Activated T-helper 1 cell treated with anti-CD3 and anti-CD28 coated beads, Interleukin-12 subunit alpha, Interleukin-12 subunit beta, Interleukin-2, Interleukin-4 antibody, amounts not matched to agents 30 ng/mL and 10 ng/mL and 1 ng/mL, durations not matched to agents 14 hours and 24 hours and 36 hours (primary cell): ENCODE measurements at regions not wholly inside any gene's neighbourhood (a gene's known extent, or its start where the extent isn't known, plus 50 kb on each side); places are given as distances from the start of the nearest gene placed in this dataset.

ENCODE experiments used
- DNase-seq: peaks from one replicate; pipeline ENCODE4 v3.0.0; 2021; ENCODE audit warnings: low spot score
- H3K27ac Mint-ChIP-seq: one replicate; pipeline ENCODE4 v1.8.0; 2021; ENCODE audit warnings: mild to moderate bottlenecking, mixed read lengths
- H3K27me3 Mint-ChIP-seq: one replicate; pipeline ENCODE4 v1.8.0; 2022; ENCODE audit warnings: mild to moderate bottlenecking, moderate library complexity, mixed read lengths; ENCODE audit not compliant: insufficient read depth
- H3K36me3 Mint-ChIP-seq: one replicate; pipeline ENCODE4 v1.8.0; 2021; ENCODE audit warnings: low read depth, mixed read lengths
- H3K4me1 Mint-ChIP-seq: one replicate; pipeline ENCODE4 v1.8.0; 2021; ENCODE audit warnings: low read depth, mixed read lengths
- H3K4me3 Mint-ChIP-seq: one replicate; pipeline ENCODE4 v1.8.0; 2021; ENCODE audit warnings: mild to moderate bottlenecking, moderate library complexity, mixed read lengths
- H3K9me3 Mint-ChIP-seq: one replicate; pipeline ENCODE4 v1.8.0; 2021; ENCODE audit warnings: mixed read lengths
- intact Hi-C: fragments of 100-400 bp; cut with micrococcal nuclease; formaldehyde crosslinking; loops from one replicate; pipeline ENCODE4 v1.15.1; 2024

DNA sequence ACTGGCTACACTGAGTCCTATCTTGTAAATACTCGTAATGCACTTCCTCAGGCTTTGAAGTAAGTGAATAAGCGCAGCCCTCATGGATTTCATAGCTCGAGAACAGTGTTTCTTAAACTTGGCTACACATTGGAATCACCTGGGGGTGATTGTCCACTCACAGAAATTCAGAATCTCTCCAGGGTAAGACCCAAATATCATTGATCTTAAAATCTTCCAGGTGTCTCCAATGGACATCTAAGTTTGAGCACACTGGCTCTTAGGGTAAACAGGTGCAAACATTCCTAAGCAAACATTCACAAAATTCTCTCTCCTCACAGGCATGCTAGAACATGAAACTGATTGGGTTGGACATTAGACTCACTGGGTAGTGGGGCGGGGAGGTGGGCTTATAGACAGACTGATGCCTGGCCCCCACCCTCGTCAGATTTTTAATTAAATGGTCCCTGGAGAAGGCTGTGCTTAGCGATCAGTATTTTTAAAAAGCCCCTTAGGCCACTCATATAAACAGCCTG, 279.7 kb upstream of the TBL1XR1 start:
- Mint-ChIP-seq H3K4me1 (no peaks in the 10 kb centered on the region), H3K27me3 (no peaks in the 10 kb centered on the region), H3K9me3 (no peaks in the 10 kb centered on the region), H3K27ac (no peak overlapping the region), H3K36me3 (no peaks in the 10 kb centered on the region), H3K4me3 (no peak overlapping the region)
- no peak for DNase-seq
- intact Hi-C loops, result no loop called here

DNA sequence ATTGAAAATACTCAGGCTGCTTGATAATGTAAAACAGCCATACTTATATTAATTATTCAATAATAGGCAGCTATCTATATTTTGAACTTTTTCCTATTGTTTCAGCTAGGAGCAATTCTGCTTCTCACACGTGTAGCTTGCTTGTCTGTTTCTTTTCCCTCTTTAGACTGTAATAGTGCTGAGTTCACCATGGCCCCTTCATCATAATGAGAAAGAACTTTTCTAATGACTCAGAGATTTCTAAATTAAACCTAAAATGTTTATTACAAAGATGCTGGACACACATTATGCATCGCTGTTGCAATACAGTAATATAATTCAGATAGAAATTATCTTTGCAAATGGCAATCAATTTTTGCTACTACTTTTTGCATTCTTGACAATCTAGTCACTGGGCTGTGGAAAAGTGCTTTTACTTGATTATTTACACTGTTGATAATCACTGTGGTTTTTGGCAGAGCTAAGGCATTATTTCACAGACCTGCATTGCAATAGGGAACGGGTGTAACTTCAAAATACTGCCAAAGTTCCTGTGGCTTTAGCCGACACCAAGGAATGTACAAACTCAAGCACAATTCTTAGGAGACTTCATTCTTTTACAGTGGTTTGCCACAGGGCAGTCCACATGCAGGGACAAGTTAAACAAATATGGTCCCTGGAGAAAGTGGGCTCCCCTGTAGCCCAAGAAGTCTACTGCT, 281.0 kb upstream of the TBL1XR1 start:
- Mint-ChIP-seq H3K9me3 (no peaks in the 10 kb centered on the region), H3K4me3 (no peak overlapping the region), H3K36me3 (no peaks in the 10 kb centered on the region), H3K27ac (no peak overlapping the region), H3K4me1 (no peaks in the 10 kb centered on the region), H3K27me3 (no peaks in the 10 kb centered on the region)
- intact Hi-C loops, result no loop called here
- DNase-seq, result no peak

DNA sequence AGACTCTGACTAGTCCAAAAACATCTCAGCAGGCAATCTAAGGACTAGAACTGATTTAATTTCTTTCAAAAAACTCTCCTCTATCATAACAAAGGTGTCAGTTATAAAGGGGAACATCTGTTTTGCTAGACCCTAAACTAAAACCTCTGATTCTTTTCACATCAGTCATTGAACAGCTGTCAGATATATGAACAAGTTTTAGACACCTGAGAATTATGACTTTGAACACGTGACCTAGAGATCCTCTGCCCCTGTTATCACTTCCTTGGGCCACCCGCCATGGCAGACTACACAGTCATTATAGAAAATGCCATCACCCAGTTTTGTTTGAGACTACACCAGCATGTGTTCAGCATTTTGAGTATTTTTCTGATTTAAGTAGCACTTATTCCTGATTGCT, 282.3 kb upstream of the TBL1XR1 start:
- no peaks in the 10 kb centered on the region for H3K36me3 Mint-ChIP-seq
- intact Hi-C loops, result no loop called here
- no peak overlapping the region for H3K27ac Mint-ChIP-seq

DNA sequence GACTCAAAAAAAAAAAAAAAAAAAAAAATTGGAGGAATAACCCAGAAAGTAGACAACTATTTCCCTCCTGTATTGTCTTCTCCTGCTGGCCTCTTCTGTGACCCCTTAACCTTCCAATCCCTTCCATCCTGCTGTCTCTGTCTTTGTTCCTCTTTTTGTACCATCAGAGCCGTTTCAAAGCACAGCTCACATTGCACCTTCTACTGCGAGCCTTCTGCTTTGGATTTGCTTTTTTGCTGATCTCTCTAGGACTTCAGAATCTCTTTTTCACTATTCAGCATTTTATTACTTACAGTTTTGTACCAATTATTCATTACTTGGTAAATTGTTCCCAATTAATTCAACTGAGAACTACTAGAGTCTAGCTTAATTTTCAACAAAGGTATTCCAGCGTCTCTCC, 284.0 kb upstream of the TBL1XR1 start:
- H3K9me3 Mint-ChIP-seq, result peaks cover 8% of the 10 kb centered on the region
- H3K27me3 Mint-ChIP-seq, result no peaks in the 10 kb centered on the region
- H3K27ac Mint-ChIP-seq, result no peak overlapping the region
- no peak for DNase-seq
- H3K4me1 Mint-ChIP-seq, result no peaks in the 10 kb centered on the region
- H3K4me3 Mint-ChIP-seq, result no peak overlapping the region
- no peaks in the 10 kb centered on the region for H3K36me3 Mint-ChIP-seq
- intact Hi-C loops, result no loop called here

More for the DNA sequence above, 282.3 kb upstream of the TBL1XR1 start:
- H3K27me3 Mint-ChIP-seq, result no peaks in the 10 kb centered on the region
- H3K4me3 Mint-ChIP-seq, result no peak overlapping the region
- H3K9me3 Mint-ChIP-seq, result no peaks in the 10 kb centered on the region
- no peak for DNase-seq
- no peaks in the 10 kb centered on the region for H3K4me1 Mint-ChIP-seq

DNA sequence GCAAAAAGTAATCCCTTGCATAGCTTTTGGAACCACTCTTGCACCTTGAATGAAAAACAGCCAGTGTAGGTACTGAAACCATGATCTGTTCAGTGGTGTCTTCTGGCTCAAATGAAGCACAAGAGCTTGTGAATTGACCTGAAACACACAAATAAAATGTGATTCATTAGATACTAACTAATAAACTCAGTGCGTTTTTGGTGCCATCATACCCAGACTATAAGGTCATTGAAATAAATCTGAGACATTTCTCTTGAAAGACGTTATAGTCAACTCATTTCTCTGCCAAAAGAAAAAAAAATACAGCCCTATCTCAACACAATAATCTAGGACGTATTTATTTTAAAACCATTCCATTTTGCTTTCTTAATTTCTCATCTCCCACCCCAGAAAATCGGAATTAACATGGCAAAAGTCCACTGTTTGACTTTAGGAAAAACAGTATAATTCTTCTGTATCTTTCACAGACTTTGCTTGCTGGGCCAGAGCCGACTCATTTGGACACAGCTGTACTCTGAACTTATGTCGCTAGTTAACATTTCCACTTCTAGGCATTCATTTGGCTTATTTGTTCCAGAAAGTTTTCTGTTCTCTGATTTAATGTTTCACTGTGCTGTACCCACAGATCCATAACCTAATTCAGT, 284.9 kb upstream of the TBL1XR1 start:
- H3K4me1 Mint-ChIP-seq, result no peaks in the 10 kb centered on the region
- H3K4me3 Mint-ChIP-seq, result no peak overlapping the region
- no peak overlapping the region for H3K27ac Mint-ChIP-seq
- no peaks in the 10 kb centered on the region for H3K27me3 Mint-ChIP-seq
- DNase-seq, result no peak
- intact Hi-C loops, result no loop called here
- no peaks in the 10 kb centered on the region for H3K36me3 Mint-ChIP-seq
- H3K9me3 Mint-ChIP-seq, result peaks cover 8% of the 10 kb centered on the region

DNA sequence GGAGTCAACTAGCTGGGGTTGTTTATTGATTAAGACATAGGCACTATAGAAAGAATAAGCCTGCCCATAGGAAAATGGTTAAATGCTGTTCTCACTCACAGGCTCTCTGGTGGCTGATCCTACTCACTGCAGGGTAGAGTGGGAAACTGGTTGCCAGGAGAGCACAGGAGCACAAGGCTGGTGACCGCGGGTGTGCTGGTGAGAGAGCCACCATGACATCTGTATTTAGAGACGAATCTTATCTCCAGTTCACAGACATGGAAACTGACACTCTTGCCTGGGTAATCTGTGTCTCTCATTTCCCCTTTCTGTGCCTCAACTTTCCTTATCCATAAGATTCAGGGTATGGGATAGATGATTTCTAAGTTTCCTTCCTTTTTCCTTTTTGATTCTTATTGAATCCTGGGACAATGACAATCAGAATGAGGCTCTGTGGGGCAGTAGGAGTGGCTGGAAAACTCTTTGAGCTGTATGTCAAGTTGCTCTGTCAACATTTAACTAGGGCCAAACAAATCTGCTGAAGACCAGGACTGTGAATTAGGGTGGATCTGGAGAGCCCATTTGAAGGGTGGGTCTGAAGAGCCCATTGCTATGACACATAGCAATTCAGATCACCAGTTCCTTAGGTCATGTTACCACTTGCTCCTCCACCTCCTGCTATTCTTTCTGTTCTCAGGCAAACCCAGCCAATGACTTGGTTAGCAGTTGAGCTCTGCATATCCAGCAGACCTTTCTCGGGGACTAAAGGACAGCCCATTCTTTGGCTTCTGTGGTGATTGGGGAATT, 286.1 kb upstream of the TBL1XR1 start:
- intact Hi-C loops, result no loop called here

DNA sequence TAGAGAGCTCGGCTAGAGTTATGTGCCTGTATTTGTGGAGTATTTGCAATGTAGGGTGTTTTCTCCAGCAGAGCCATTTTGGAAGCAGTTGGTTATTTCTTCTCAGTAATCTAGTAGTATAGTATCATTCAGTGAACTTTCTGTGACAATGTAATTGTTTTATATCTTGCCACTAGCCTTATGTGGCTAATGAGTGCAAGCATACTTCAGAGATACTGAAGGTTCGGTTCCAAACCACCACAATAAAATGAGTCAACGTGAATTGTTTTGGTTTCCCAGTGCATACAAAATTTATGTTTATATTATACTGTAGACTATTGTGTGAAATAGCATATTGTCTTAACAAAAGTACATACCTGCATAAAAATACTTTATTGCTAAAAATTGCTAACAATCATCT, 286.9 kb upstream of the TBL1XR1 start:
- no peaks in the 10 kb centered on the region for H3K36me3 Mint-ChIP-seq

More for the DNA sequence above, 286.1 kb upstream of the TBL1XR1 start:
- Mint-ChIP-seq H3K4me3 (no peak overlapping the region), H3K36me3 (no peaks in the 10 kb centered on the region), H3K27ac (no peak overlapping the region), H3K27me3 (no peaks in the 10 kb centered on the region), H3K9me3 (peaks cover 8% of the 10 kb centered on the region), H3K4me1 (no peaks in the 10 kb centered on the region)
- DNase-seq, result no peak

DNA sequence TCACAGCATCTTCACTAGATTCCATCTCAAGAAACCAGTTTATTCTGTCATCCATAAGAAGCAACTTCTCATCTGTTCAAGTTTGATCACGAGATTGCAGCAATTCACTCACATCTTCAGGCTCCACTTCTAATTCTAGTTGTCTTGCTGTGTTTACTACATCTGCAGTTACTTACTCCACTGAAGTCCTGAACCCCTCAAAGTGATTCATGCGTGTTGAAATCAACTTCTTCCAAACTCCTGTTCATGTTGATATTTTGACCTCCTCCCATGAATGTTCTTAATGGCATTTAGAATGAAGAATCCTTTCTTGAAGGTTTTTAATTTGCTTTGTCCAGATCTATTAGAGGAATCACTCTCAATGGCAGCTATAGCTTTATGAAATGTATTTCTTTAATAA, 287.6 kb upstream of the TBL1XR1 start:
- H3K36me3 Mint-ChIP-seq, result no peaks in the 10 kb centered on the region
- H3K9me3 Mint-ChIP-seq, result peaks cover 8% of the 10 kb centered on the region
- H3K4me3 Mint-ChIP-seq, result no peak overlapping the region
- intact Hi-C loops, result no loop called here
- H3K27me3 Mint-ChIP-seq, result no peaks in the 10 kb centered on the region
- DNase-seq, result no peak
- H3K27ac Mint-ChIP-seq, result no peak overlapping the region
- peaks cover 7% of the 10 kb centered on the region for H3K4me1 Mint-ChIP-seq

More for the DNA sequence above, 286.9 kb upstream of the TBL1XR1 start:
- Mint-ChIP-seq H3K27me3 (no peaks in the 10 kb centered on the region), H3K9me3 (peaks cover 8% of the 10 kb centered on the region), H3K4me3 (no peak overlapping the region), H3K27ac (no peak overlapping the region), H3K4me1 (peaks cover 6% of the 10 kb centered on the region)
- DNase-seq, result no peak
- intact Hi-C loops, result no loop called here

DNA sequence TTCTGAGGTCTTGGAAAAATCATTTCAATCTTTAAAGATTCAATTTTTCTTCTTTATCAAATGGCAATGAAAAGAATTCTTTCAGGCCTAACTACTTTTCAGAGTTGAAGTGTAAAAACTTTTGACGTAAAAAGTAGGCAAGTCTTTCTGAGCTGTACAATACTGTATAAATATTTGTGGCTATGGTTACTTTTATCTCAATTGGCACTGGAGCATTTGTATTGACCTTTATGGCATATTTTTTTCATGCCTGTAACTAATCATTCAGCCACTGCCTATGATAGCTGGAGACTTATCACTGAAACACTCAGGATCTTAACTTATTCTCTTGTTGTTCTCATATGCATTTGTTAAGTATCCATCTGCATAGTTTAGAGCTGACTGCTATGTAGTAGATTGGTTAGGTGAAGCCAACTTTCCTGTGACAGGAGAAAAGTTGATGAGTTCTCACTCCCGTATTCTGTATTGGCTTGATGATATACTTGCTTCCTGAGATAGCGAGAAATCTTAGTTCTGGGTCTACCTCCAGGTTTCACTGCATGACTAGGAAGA, 290.4 kb upstream of the TBL1XR1 start:
- Mint-ChIP-seq H3K27ac (no peak overlapping the region), H3K4me1 (peaks cover 7% of the 10 kb centered on the region), H3K27me3 (no peaks in the 10 kb centered on the region), H3K4me3 (no peak overlapping the region), H3K9me3 (peaks cover 8% of the 10 kb centered on the region), H3K36me3 (no peaks in the 10 kb centered on the region)
- no peak for DNase-seq
- intact Hi-C loops, result no loop called here

DNA sequence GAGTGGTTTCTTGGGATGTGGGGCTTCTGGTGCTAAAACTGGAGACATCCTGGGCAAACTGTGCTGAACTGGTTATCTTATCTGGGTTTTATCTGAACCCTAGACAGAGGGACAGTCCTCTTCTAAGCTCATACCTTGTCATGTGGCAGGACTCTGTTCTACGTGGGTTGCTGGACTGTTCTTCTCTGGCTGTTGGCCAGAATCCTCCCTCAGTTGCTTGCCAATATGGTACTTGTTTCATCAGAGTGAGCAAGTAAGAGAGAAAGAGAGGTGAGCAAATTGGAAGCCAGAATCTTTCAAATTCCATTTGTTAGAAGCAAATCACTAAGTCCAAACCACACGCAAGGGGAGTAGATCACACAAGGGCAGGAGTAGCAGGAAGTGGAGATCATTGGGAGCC, 291.5 kb upstream of the TBL1XR1 start:
- DNase-seq, result no peak
- Mint-ChIP-seq H3K27me3 (no peaks in the 10 kb centered on the region), H3K27ac (no peak overlapping the region), H3K4me1 (peaks cover 7% of the 10 kb centered on the region), H3K36me3 (no peaks in the 10 kb centered on the region), H3K9me3 (peaks cover 10% of the 10 kb centered on the region), H3K4me3 (no peak overlapping the region)
- intact Hi-C loops, result no loop called here

DNA sequence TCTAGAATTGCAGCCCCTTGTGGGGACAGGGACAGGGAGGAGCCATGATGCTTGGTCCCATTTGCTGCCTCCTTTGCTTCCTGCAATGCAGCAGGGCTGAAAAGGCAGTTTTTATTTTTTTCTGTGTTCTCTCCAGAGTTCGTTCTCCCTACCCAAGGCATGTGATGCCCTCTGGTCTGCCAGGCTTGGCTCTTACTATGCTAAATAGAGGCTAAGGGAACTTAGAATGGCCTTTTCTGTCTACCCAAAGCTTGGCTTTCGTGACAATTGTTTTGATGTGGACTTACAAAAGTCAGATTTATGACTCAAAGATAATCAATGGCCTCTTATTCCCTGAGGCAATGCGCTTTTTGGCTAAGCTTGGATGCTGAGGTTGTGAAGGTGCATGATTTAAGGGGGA, 293.3 kb upstream of the TBL1XR1 start:
- no peak overlapping the region for H3K4me3 Mint-ChIP-seq
- H3K27ac Mint-ChIP-seq, result no peak overlapping the region
- peaks cover 5% of the 10 kb centered on the region for H3K9me3 Mint-ChIP-seq
- DNase-seq, result no peak
- H3K36me3 Mint-ChIP-seq, result peaks cover 2% of the 10 kb centered on the region
- no peaks in the 10 kb centered on the region for H3K27me3 Mint-ChIP-seq
- H3K4me1 Mint-ChIP-seq, result peaks cover 7% of the 10 kb centered on the region
- intact Hi-C loops, result no loop called here

DNA sequence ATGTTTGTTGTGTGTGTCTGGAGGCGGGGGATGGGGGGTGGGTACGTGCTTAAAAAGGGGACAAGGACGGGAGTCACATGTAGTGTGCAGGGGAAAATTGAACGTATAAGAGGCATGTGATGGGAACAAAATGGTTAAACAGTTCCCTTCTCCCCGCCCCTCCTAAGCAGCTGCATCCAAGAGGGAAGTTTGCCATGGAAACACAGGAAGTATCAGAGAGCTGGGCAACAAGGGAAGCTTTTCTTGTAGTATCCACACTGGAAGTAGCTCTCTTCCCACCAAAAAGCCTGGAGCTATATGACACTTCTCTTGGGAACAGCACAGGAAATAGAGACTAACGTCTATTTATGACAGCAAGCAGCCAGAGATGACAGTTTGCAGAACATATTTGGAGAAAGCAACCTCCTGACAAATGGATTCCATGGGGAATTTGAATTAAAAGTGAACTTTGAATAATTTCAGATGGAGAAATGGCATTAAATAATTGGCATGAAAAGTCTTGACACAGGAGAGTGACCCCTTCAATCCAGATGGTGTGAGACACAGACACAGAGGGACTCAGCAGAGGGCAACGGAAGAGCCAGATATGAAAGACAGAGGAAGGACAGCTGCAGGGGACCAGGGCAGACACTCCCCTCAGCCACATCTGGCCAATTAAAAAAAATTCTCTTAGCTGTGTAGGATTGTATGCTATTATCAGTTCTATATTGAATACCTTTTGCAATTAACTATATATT, 294.2 kb upstream of the TBL1XR1 start:
- intact Hi-C loops, result no loop called here
- Mint-ChIP-seq H3K9me3 (peaks cover 5% of the 10 kb centered on the region), H3K36me3 (peaks cover 2% of the 10 kb centered on the region), H3K4me1 (peaks cover 7% of the 10 kb centered on the region), H3K27me3 (no peaks in the 10 kb centered on the region), H3K27ac (no peak overlapping the region), H3K4me3 (no peak overlapping the region)
- DNase-seq, result no peak
